Stimulated activated CD8-positive, alpha-beta memory T cell treated with anti-CD3 and anti-CD28 coated beads, Interleukin-4, amount 100 ng/mL, for 48 hours (primary cell): ENCODE measurements at regions not wholly inside any gene's neighbourhood (a gene's known extent, or its start where the extent isn't known, plus 50 kb on each side); places are given as distances from the start of the nearest gene placed in this dataset.

Experiments
- DNase-seq: peaks from one replicate; pipeline ENCODE4 v3.0.0-alpha.2; 2020

GRCh38 chr17:33657181-33657580, 364.1 kb upstream of the ASIC2 start:
- DNase-seq = no peak

GRCh38 chr17:33661975-33662374, 368.9 kb upstream of the ASIC2 start:
- DNase-seq = no peak

- no peak for DNase-seq
These were observed 371.2 kb upstream of the ASIC2 start for GRCh38 chr17:33664116-33664840.

GRCh38 chr17:33667052-33667509, 374.0 kb upstream of the ASIC2 start:
- DNase-seq = peak; percentile 47

GRCh38 chr17:33667671-33668070, 374.6 kb upstream of the ASIC2 start:
- no peak for DNase-seq

GRCh38 chr17:33668516-33668915, 375.4 kb upstream of the ASIC2 start:
- DNase-seq = no peak

GRCh38 chr17:33671491-33671890, 378.4 kb upstream of the ASIC2 start:
- no peak for DNase-seq

- peak; percentile 74 for DNase-seq
These were observed 381.6 kb upstream of the ASIC2 start for GRCh38 chr17:33674685-33675084.

- DNase-seq = no peak
These were observed 383.3 kb upstream of the ASIC2 start for GRCh38 chr17:33676444-33676843.

- DNase-seq = no peak
These were observed 386.5 kb upstream of the ASIC2 start for GRCh38 chr17:33679595-33679994.

GRCh38 chr17:33680472-33680871, 387.4 kb upstream of the ASIC2 start:
- DNase-seq = no peak

GRCh38 chr17:33682599-33682998, 389.5 kb upstream of the ASIC2 start:
- DNase-seq = no peak

- DNase-seq = no peak
These were observed 391.6 kb upstream of the ASIC2 start for GRCh38 chr17:33684735-33685134.

- peak; percentile 65 for DNase-seq
These were observed 393.1 kb upstream of the ASIC2 start for GRCh38 chr17:33686171-33686570.

- no peak for DNase-seq
These were observed 394.7 kb upstream of the ASIC2 start for GRCh38 chr17:33687831-33688230.

- DNase-seq = no peak
These were observed 395.7 kb upstream of the ASIC2 start for GRCh38 chr17:33688771-33689170.

GRCh38 chr17:33689725-33690124, 396.6 kb upstream of the ASIC2 start:
- DNase-seq = no peak

GRCh38 chr17:33695431-33695830, 402.3 kb upstream of the ASIC2 start:
- DNase-seq = no peak

- DNase-seq = no peak
These were observed 403.0 kb upstream of the ASIC2 start for GRCh38 chr17:33696102-33696501.

- no peak for DNase-seq
These were observed 404.5 kb upstream of the ASIC2 start for GRCh38 chr17:33697557-33697956.

- no peak for DNase-seq
These were observed 408.8 kb upstream of the ASIC2 start for GRCh38 chr17:33701910-33702309.

- DNase-seq = no peak
These were observed 411.8 kb upstream of the ASIC2 start for GRCh38 chr17:33704856-33705255.

GRCh38 chr17:33709881-33710280, 416.8 kb upstream of the ASIC2 start:
- no peak for DNase-seq

- DNase-seq = no peak
These were observed 419.0 kb upstream of the ASIC2 start for GRCh38 chr17:33712120-33712519.

GRCh38 chr17:33716957-33717356, 423.9 kb upstream of the ASIC2 start:
- DNase-seq = no peak
